Right lobe of liver (tissue), 6 donors: ENCODE measurements at regions not wholly inside any gene's neighbourhood (a gene's known extent, or its start where the extent isn't known, plus 50 kb on each side); places are given as distances from the start of the nearest gene placed in this dataset.
A peak's percentile ranks its signal among the peaks of the same experiment; 100 is the strongest.

Experiments used
- ATAC-seq, 4 donors: fragments of 200-7000 bp; cut with Tn5 transposase; one replicate each; pipeline ENCODE4 v1.9.1; 2020; ENCODE audit warnings: mild to moderate bottlenecking in 4 of 4, moderate library complexity in 4 of 4
- DNase-seq, 3 donors: peaks; one replicate each; pipeline ENCODE4 v3.0.0-alpha.2; 2020
- H3K27ac ChIP-seq, 3 donors: fragments of 200-600 bp; one replicate each; pipeline ENCODE4 v1.8.0; 2022
- H3K27me3 ChIP-seq, 2 donors: fragments of 200-600 bp; one replicate each; pipeline ENCODE4 v1.8.0; 2022
- H3K36me3 ChIP-seq, 4 donors: fragments of 200-600 bp; sonication (generic) in 1 of 4; one replicate each; pipeline versions ENCODE4 v1.5.1 to v1.8.0; 2017 to 2022; ENCODE audit warnings: control low read depth in 1 of 4
- H3K4me1 ChIP-seq, 4 donors: fragments of 200-600 bp; sonication (generic) in 1 of 4; one replicate each; pipeline versions ENCODE4 v1.5.1 to v1.8.0; 2017 to 2022; ENCODE audit warnings: control low read depth in 1 of 4
- H3K4me3 ChIP-seq, 3 donors: fragments of 200-600 bp; one replicate each; pipeline ENCODE4 v1.8.0; 2022
- H3K9me3 ChIP-seq, 4 donors: fragments of 200-600 bp; sonication (generic) in 1 of 4; one replicate each; pipeline versions ENCODE4 v1.5.1 to v1.8.0; 2017 to 2022; ENCODE audit warnings: control low read depth in 1 of 4
- POLR2A ChIP-seq: fragments of 450-650 bp; IDR thresholded peaks from one replicate; pipeline ENCODE4 v1.6.1; 2017; ENCODE audit warnings: antibody characterized with exemption, mild to moderate bottlenecking
- WGBS: methylation state at CpG from one replicate; pipeline ENCODE4 v1.1.6; 2018; ENCODE audit warnings: low coverage, low lambda C conversion rate; ENCODE audit not compliant: insufficient coverage; ENCODE audit errors: missing lambda C conversion rate; 5-methylcytosine and 5-hydroxymethylcytosine counted together
- intact Hi-C, 2 donors: fragments of 100-400 bp; cut with DNase I; formaldehyde crosslinking; loops; one replicate each; pipeline versions ENCODE4 v1.11.2 to v1.14.1; 2022
- TF ChIP-seq, protein P1 (sequence below), 4 donors: fragments of 200-600 bp in 3 of 4; fragments of 450-650 bp in 1 of 4; IDR thresholded peaks; one replicate each; pipeline versions ENCODE4 v1.5.1 to v1.8.0; 2016 to 2022; ENCODE audit warnings: antibody characterized with exemption in 4 of 4, mild to moderate bottlenecking in 2 of 4
- donor health status: DM: no; HTN: yes; CAD: no.
- donor health status: DM: no; HTN: no; CAD: no.
- donor health status: DM: no; HTN: no; CAD: no.
- donor health status: DM: no; HTN: yes; CAD: no.
- donor health status: DM: no; HTN: yes; CAD: no.

DNA sequence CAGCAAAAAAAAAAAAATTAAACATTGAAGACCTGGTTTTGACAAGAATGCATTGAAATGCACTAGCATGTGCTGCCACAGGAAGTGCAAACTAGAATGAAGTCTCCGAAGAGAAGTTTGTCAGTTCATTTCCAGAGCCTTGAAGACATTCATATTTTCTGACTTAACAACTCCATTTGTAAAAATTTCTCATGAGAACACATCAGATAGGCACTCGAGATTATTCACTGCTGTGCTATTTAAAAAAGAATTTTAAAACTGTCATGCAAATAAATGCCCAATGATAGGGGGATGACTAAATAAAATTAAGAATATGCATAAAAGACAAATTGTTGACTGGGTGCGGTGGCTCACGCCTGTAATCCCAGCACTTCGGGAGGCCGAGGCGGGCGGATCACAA lies 394.6 kb upstream of the JARID2 start:
- Histone ChIP-seq H3K27ac (no peak overlapping the region), H3K4me3 (no peak overlapping the region), H3K27me3 (no peaks in the 10 kb centered on the region), H3K9me3 (no peaks in the 10 kb centered on the region), H3K4me1 (no peaks in the 10 kb centered on the region), H3K36me3 (no peaks in the 10 kb centered on the region)
- TF ChIP-seq, protein P1, sequence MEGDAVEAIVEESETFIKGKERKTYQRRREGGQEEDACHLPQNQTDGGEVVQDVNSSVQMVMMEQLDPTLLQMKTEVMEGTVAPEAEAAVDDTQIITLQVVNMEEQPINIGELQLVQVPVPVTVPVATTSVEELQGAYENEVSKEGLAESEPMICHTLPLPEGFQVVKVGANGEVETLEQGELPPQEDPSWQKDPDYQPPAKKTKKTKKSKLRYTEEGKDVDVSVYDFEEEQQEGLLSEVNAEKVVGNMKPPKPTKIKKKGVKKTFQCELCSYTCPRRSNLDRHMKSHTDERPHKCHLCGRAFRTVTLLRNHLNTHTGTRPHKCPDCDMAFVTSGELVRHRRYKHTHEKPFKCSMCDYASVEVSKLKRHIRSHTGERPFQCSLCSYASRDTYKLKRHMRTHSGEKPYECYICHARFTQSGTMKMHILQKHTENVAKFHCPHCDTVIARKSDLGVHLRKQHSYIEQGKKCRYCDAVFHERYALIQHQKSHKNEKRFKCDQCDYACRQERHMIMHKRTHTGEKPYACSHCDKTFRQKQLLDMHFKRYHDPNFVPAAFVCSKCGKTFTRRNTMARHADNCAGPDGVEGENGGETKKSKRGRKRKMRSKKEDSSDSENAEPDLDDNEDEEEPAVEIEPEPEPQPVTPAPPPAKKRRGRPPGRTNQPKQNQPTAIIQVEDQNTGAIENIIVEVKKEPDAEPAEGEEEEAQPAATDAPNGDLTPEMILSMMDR (IDR thresholded peaks at IDR 0.05), result no peak
- no peak for TF ChIP-seq POLR2A
- intact Hi-C loops, result no loop called here
- WGBS, result 82% methylated on average over 8 of the region's 8 CpGs
- ATAC-seq, result no peak
- DNase-seq, result no peak

DNA sequence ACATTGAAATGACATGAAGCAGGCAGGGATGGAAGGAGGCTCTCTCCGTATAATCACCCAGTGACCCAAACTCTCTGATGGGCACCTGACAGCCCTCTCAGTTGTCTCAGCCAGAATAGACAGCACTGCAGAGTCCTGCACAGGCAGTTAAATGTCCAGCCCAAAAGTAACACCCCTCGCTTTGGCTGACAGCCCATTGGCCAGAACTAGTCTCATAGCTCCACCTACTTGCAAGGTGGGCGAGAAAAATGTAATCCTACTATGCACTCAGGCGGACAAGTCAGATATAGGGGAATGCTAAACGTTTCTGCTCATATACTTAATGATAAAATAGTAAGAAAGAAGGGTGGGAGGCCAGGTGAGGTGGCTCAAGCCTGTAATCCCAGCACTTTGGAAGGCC lies 393.5 kb upstream of the JARID2 start:
- H3K27me3 ChIP-seq, result no peaks in the 10 kb centered on the region
- H3K27ac ChIP-seq, result no peak overlapping the region
- intact Hi-C loops, result no loop called here
- no peaks in the 10 kb centered on the region for H3K9me3 ChIP-seq
- no peak for TF ChIP-seq POLR2A
- TF ChIP-seq, protein P1 (IDR thresholded peaks at IDR 0.05), result no peak
- no peaks in the 10 kb centered on the region for H3K4me1 ChIP-seq
- WGBS, result 73% methylated on average over 4 of the region's 5 CpGs
- ATAC-seq (no peak), DNase-seq (no peak)
- no peak overlapping the region for H3K4me3 ChIP-seq
- H3K36me3 ChIP-seq, result no peaks in the 10 kb centered on the region

DNA sequence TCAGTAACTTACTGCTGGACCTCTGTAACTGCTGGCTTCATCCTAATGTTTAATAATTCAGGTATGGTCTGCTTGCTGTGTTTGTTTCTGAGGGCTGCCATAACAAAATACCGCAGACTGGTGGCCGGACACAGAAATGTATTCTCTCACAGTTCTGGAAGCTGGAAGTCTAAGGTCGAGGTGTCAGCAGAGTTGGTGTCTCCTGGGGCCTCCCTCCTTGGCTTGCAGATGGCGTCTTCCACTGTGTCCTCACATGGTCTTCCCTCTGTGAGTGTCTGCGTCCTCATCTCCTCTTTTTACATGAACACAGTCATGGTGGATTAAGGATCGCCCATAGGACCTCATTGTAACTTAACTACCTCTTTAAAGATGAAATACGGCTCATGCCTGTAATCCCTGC lies 389.7 kb upstream of the JARID2 start:
- TF ChIP-seq, protein P1 (IDR thresholded peaks at IDR 0.05), result no peak
- no peak for TF ChIP-seq POLR2A
- DNase-seq, result no peak
- no peak for ATAC-seq
- H3K4me1 ChIP-seq, result no peaks in the 10 kb centered on the region
- no peak overlapping the region for H3K27ac ChIP-seq
- no peaks in the 10 kb centered on the region for H3K9me3 ChIP-seq
- no peaks in the 10 kb centered on the region for H3K27me3 ChIP-seq
- intact Hi-C loops, result no loop called here
- no peak overlapping the region for H3K4me3 ChIP-seq
- 90% methylated on average over 2 of the region's 7 CpGs for WGBS
- no peaks in the 10 kb centered on the region for H3K36me3 ChIP-seq

DNA sequence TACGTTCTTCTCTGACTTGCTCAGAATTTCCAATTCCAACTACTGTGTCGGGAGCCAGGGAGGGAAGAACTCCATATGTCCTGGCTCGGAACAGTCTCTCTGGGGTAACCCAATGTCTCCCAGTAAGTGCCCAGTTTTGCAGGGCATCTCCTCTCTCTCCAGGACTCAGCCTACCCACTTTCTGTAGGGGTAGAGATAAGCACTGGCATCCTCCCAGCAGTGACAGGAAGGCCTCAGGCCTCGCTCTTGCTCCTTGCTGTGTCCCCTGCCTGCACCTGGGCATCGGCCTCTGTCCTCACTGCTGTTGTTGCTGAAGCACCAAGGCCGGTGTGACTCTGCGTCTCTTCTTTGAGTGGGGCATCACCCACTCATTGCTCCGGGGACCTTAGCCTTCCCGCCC lies 388.9 kb upstream of the JARID2 start:
- Histone ChIP-seq H3K27me3 (no peaks in the 10 kb centered on the region), H3K4me1 (no peaks in the 10 kb centered on the region), H3K4me3 (no peak overlapping the region), H3K36me3 (no peaks in the 10 kb centered on the region), H3K27ac (no peak overlapping the region), H3K9me3 (no peaks in the 10 kb centered on the region)
- intact Hi-C loops, result no loop called here
- WGBS, result 83% methylated on average over 2 of the region's 9 CpGs
- DNase-seq, result no peak
- no peak for TF ChIP-seq POLR2A
- TF ChIP-seq, protein P1 (IDR thresholded peaks at IDR 0.05), result no peak
- peak in 1 of 4 donors; percentile 11 for ATAC-seq

DNA sequence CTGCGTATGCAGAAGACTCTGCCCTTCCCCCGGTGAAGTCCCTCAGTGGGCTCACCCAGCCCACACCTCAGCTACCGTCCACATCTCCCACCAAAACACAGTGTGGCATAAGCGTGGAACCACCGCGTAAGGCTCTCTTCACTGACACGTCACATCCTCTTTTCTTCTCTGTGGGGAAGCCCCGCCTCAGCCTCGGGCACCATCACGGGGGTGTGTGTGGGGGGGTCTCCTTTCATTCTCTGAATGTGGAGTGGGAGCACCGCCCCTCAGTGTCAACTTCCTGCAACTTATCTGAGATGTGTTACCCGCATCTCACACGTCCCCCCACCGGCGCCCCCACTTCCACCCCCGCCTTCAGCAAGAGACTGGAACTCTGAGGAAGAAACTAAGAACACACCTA lies 388.4 kb upstream of the JARID2 start:
- Histone ChIP-seq H3K27ac (no peak overlapping the region), H3K9me3 (no peaks in the 10 kb centered on the region), H3K36me3 (no peaks in the 10 kb centered on the region), H3K4me3 (no peak overlapping the region), H3K27me3 (no peaks in the 10 kb centered on the region), H3K4me1 (no peaks in the 10 kb centered on the region)
- TF ChIP-seq POLR2A, result no peak
- TF ChIP-seq, protein P1 (IDR thresholded peaks at IDR 0.05), result no peak
- DNase-seq, result peak in 2 of 3 donors; percentile 33 to 56
- peak; percentile 45 to 73 (median 52) for ATAC-seq
- intact Hi-C loops, result no loop called here
- 48% methylated on average over 12 of the region's 16 CpGs for WGBS
